Fibroblast of skin of abdomen (primary cell): ENCODE measurements at regions not wholly inside any gene's neighbourhood (a gene's known extent, or its start where the extent isn't known, plus 50 kb on each side); places are given as distances from the start of the nearest gene placed in this dataset.
"Not testable (repeated sequence)": the region's sequence is repeated elsewhere in the genome, so short reads cannot be mapped to it uniquely, and the experiment has no call there.

Experiments
- DNase-seq: peaks from one replicate; pipeline ENCODE4 v3.0.0-alpha.2; 2013

DNA sequence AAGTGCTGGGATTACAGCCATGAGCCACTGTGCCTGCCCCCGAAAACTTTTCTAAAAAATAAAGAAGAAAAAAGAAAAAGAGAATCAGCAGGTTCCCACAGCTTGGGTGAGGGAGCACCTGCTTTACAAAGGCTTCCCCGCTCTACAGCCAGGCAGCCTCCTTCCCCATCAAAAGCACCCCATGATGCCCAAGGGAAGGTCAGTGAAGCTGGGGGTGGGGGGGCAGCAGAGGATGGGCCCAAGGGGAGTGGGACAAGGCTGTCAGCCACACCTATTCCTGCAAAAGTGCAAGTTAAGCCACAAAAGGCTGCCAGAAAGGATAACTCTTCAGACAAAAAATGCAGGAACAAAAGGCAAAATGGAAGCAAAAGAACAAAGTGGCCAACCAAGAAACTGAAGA, 72.5 kb downstream of the FAM50B start:
- DNase-seq, result no peak

GRCh38 chr6:3922619-3923018, 73.4 kb downstream of the FAM50B start:
- DNase-seq, result not testable (repeated sequence)

- DNase-seq, result not testable (repeated sequence)
Measured at GRCh38 chr6:3925223-3926149, 76.3 kb downstream of the FAM50B start.

- peak; percentile 40 for DNase-seq
Measured at GRCh38 chr6:3926150-3926482, 76.9 kb downstream of the FAM50B start.

GRCh38 chr6:3928111-3928510, 78.9 kb downstream of the FAM50B start:
- DNase-seq, result no peak

DNA sequence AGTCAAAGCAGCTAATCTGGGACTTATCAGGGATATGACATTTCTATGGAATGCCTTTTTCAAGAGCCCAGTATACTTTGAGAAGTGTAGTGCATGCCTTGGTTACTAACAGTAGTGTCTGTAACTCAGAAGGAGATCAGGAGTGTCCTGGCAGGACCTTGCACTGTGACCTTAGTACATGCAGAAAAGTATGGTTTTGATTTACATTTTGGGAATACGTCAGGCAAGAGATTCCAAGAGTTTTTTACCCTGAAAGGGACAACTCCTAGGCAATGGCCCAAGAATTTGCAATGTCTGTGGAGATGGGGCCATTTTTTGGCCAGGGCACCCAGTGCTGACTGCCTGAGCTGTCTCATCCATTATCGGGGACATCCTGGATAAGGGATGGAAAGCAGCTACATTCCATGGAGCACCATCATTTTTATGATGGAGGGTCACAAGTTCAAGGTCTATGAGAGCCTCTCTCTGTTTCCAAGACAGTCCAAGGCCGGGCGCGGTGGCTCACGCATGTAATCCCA, 80.2 kb downstream of the FAM50B start:
- peak; percentile 88 for DNase-seq

DNA sequence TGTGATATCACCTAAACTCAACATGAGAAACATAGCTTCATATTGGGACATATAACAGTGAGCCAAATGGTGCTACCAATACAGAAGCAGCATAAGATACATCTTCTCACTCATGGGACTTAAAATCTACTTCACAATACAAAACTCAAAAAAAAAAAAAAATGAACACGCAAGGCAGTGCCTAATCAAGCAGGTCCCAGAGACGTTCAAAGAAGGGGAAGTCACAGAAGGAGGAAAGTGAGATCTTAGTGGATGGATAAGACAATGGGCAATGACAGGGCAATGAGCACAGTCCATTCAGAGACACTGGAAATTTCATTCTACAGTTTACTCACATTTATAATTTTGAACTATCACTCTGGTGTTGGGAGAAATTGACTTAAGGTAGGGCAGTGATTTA, 88.3 kb downstream of the FAM50B start:
- DNase-seq, result no peak

DNA sequence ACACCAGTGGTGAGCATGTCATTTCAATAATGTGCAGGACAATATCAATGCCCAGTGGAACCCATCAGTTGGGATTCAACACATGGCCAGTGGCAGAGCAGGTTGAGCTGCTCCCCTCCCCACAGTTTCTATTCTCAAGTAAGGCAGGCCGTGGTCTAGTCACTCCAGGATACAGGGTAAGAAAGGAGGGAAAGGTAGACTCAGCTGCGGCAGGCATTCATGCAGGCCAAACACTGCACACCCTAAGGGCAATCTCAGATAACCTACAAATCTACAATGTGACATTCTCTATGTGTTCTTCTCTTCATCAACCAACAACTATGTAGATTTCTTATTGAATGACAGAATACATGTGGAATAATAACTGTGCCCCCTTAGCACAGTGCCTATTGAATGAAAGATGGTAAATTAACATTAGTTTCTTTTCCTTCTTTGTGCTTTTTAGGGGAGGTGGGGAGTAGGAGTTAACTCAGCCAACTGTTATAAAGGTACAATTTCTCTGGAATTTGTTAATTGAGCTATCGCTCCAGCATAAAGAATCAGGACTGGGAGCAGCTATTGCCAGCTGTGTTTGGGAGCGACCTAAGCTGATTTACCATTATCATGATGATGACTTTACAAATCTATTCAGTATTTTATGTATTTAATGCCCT, 89.7 kb downstream of the FAM50B start:
- no peak for DNase-seq

DNA sequence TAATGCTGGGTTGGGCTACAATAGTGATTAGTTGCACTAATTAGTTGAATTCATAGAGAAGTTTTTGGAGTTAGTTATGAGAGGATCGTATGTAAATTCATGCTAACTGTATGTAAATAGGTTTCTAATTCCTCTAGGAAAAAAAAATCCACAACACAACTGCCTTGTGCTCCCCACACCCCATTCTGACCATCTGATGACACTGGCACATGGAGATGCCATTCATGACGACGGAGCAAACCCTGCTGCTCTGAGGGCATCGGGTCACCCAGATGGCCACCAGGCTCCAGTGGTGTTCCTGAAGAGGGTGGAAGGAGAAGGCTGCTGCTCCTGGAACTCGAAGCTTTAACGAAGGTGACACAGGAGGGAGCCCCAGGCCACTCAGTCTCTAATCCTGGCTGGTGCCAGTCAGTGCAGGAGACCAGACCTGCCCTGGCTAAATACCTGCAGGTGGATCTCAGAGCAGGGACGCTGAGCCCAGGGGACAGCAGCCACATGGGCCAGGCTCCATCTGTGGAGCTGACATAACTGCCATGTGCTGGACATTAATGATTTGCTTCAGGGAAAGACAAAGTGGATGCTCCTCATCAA, 90.3 kb downstream of the FAM50B start:
- no peak for DNase-seq

DNA sequence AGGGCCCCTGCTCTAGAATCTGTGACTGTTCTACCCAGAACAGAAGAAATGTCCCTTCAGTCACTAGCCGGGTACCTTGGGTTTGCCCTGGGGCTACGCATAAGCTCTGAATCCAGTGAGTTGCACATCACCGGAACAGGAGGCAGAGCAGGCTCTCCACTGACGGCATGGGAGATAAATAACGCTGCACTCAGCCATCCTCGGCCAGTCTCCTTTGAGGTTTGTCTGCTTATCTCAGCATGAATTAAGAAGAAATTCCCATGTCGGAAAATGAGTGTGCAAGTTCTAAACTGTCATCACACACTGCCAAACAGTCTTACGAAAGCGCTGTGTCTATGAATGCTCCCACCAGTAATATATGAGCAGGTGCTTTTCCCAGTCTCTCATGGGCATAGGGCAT, 90.8 kb downstream of the FAM50B start:
- no peak for DNase-seq

- DNase-seq, result no peak
Measured at GRCh38 chr6:3940703-3941102, 91.5 kb downstream of the FAM50B start.

GRCh38 chr6:3943331-3943765, 94.2 kb downstream of the FAM50B start:
- peak; percentile 30 for DNase-seq

DNA sequence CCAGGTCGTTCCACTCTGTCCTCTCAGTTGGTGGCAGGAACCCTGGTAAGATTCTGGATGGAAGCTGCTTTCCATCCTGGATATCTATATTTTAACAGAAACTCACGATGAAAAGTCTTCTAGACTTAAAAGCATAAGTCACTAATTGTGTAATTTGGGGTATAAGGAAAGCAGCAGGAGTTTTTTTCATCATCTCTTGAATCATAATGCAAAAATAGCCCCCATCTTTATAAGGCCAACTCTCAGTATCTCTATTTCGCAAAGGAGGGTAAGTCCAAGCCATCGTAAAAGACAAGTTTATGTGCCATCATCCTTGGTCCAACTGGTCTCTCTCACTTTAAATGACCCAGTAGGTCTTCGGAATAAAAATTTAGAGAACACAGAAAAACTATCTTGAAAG, 95.1 kb downstream of the FAM50B start:
- DNase-seq, result no peak

DNA sequence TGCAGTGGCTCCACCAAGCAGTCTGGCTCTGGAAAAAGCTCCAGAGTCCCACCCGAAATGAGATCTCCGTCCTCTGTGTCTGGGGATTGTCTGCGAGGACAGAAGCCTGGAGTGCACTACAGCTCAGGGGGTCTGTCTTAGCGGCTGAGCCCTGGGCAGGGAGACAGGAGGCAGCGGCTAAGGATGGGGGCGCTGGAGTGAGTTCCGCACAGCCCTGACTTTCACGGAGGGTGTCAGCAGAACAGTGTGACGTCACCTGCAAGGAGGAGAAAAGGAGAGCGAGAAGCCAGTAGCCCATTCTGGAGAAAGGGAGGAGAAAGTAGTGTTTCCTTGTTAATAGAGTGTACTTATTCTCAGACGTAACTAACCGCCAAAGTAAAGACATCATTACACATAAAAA, 97.6 kb downstream of the FAM50B start:
- DNase-seq, result no peak

GRCh38 chr6:3948866-3949265, 99.7 kb downstream of the FAM50B start:
- DNase-seq, result no peak

DNA sequence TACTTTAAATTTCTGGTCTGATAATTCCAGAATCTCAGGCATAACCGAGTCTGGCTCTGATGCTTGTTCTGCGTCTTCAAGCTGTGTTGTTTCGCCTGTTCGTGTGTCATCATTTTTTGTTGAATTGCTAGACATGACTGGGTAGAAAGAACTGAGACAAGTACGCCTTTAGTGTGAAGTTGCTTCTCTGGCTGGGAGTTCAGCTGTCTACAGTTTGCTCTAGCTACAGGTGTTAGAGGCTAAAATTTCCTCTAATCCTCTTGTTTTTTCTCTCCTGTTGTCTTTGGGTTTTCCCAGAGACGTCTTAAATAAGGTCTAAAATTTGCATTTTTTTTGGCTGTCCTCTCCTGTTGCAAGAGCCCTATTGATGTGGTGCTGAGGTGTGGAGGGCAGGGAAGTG, 100.3 kb downstream of the FAM50B start:
- DNase-seq, result no peak

DNA sequence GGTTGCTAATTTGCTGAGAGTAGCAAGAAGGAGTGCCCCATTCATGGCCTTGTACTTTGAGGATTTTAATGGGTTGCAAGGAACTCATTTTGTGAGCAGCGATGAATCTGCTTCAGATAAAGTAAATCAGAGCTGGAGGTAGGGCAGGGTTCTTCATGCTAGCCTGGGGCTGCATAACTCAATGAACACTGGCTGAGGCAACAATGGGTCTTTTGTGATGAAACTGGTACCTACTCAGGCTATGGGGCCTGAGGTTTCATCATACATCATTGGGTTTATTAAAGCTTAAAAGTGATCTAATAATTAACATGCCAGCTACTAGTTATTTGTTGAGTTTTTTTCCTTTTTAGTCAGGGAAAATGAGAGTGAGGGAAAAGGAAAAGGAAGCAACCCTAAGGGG, 106.9 kb downstream of the FAM50B start:
- DNase-seq, result no peak

GRCh38 chr6:3957321-3957720, 108.1 kb downstream of the FAM50B start:
- no peak for DNase-seq

- DNase-seq, result no peak
Measured at GRCh38 chr6:3958255-3958654, 109.1 kb downstream of the FAM50B start.

DNA sequence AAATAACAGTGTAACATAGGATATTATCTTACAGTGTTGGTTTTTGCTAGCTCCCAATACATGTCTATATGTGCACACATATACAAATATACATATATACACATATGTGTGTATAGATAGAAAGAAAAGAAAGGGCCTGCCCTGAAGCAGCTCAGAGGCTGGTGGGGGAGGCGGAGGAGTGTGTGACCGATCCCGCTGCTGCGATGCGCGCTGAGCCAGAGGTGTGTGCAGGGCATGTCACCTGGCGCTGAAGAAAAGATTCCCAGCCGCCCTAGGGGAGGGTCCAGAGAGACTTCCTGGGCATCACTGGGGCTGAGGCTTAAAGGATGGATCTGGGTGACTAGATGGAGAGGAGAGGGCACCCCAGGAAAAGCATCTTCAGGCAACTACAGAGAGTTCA, 110.2 kb downstream of the FAM50B start:
- no peak for DNase-seq

DNA sequence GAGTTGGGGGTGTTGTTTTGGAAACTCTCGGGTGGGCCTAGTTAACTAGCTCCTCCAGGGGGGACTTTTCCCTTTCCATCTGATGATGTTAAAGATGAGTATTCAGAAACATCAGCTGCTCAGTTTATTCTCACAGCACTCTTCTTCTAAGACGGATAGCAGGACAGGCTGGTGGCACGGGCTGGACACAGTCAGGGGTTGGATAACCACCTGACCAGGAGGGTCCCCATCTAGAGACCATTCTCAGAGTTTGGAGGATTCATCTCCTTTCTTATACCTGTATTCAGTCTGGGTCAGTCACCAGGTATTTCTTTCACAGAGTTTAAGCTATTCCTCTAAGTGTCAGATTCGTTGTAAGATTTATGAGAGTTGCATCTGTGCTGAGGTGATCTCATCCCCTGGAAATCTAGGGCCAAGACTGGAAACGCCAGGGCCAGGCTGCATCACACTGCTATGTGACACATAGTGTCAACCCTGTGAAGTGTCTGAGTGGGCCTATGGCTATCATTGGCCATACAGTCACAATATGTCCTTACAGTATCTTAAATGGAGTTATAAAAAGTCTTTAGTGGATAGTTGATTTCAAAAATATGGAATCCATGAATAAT, 111.7 kb downstream of the FAM50B start:
- peak; percentile 17 for DNase-seq

GRCh38 chr6:3961581-3962215, 112.5 kb downstream of the FAM50B start:
- peak; percentile 29 for DNase-seq
